A549 (cell line): ENCODE measurements at regions not wholly inside any gene's neighbourhood (a gene's known extent, or its start where the extent isn't known, plus 50 kb on each side); places are given as distances from the start of the nearest gene placed in this dataset.

Experiments
- CTCF ChIP-seq: fragments of >200 bp; sonication (Bioruptor Twin); formaldehyde crosslinking; IDR thresholded peaks from 3 replicates; pipeline ENCODE4 v1.5.1; 2016
- EHMT2 ChIP-seq: fragments of 200-600 bp; sonication (generic); IDR thresholded peaks from 2 replicates; pipeline ENCODE4 v1.6.1; 2016; ENCODE audit warnings: antibody characterized with exemption, low read depth, mild to moderate bottlenecking, moderate library complexity
- ESRRA ChIP-seq: fragments of 150-350 bp; IDR thresholded peaks from 2 replicates; pipeline ENCODE4 v1.6.1; 2014; ENCODE audit warnings: mild to moderate bottlenecking, low read length, borderline replicate concordance
- JUNB ChIP-seq: fragments of >200 bp; sonication (Bioruptor Twin); formaldehyde crosslinking; IDR thresholded peaks from 2 replicates; pipeline ENCODE4 v1.6.1; 2016
- NR3C1 ChIP-seq: fragments of >200 bp; sonication (Bioruptor Twin); formaldehyde crosslinking; IDR thresholded peaks from 3 replicates; pipeline ENCODE4 v1.6.1; 2017
- PBX3 ChIP-seq: IDR thresholded peaks from 2 replicates; pipeline ENCODE4 v1.6.1; 2012
- RFX5 ChIP-seq: fragments of 450-650 bp; IDR thresholded peaks from 2 replicates; pipeline ENCODE4 v1.7.1; 2014; ENCODE audit warnings: antibody characterized with exemption, mild to moderate bottlenecking, moderate library complexity

DNA sequence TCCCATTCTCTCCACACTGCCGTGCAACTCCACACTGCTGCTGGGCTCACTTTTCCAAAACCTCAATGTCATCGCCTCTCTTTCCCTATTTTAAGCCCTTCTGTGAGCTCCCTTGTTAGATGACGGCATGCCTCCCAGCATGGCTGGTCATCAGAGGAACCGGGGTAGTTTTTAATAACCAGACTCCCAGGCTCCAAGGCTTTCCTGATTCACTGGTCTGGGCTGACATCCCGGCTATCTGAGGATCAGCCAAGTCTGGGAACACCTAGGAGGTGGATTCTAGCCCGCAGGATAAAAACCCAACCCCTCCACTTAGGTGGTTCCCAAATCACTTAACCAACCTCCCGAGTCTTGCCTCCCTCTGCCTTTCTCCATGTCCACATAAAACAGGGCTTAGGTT lies 295.4 kb upstream of the FZD8 start:
- TF ChIP-seq CTCF (no peak), PBX3 (no peak), EHMT2 (no peak), NR3C1 (no peak), JUNB (no peak), RFX5 (no peak), ESRRA (no peak)
